Ovary (tissue), 3 donors: ENCODE measurements at regions not wholly inside any gene's neighbourhood (a gene's known extent, or its start where the extent isn't known, plus 50 kb on each side); places are given as distances from the start of the nearest gene placed in this dataset.

ENCODE experiments used
- CTCF ChIP-seq, 3 donors: fragments of 450-650 bp in 2 of 3; fragments of 200-600 bp in 1 of 3; IDR thresholded peaks; one replicate each; pipeline versions ENCODE4 v1.5.1 to v1.8.0; 2016 to 2022; ENCODE audit warnings: antibody characterized with exemption in 3 of 3, mild to moderate bottlenecking in 1 of 3
- POLR2A ChIP-seq: fragments of 450-650 bp; IDR thresholded peaks from one replicate; pipeline ENCODE4 v1.6.1; 2017; ENCODE audit warnings: antibody characterized with exemption, mild to moderate bottlenecking, moderate library complexity
- donor health status: DM: no; HTN: no; CAD: no.

DNA sequence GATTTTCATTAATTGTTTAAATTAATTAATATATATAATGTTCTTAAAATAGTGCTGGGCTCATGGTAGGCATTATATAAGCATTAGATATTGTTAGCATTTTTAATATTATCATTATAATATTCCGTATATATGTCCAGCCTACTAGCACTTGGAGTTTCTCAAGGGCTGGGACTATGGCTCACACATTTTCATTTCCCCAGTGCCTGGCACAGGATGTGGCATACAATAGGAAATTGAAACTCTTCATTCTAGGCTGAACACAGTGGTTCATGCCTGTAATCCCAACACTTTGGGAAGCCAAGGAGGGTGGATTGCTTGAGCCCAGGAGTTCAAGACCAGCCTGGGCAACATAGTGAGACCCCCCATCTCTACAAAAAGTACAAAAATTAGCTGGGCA lies 170.4 kb downstream of the RSL24D1 start:
- TF ChIP-seq POLR2A (no peak), CTCF (IDR thresholded peaks at IDR 0.05) (no peak)
